SK-N-MC (cell line): ENCODE measurements at regions not wholly inside any gene's neighbourhood (a gene's known extent, or its start where the extent isn't known, plus 50 kb on each side); places are given as distances from the start of the nearest gene placed in this dataset.

Source experiments
- EZH2 ChIP-seq: fragments of 200-600 bp; sonication (generic); IDR thresholded peaks from one replicate; pipeline ENCODE4 v1.6.1; 2017; ENCODE audit warnings: antibody characterized with exemption
- POLR2AphosphoS5 ChIP-seq: IDR thresholded peaks from 2 replicates; pipeline ENCODE4 v1.6.1; 2012; ENCODE audit warnings: mild to moderate bottlenecking, low read depth, low read length, borderline replicate concordance

DNA sequence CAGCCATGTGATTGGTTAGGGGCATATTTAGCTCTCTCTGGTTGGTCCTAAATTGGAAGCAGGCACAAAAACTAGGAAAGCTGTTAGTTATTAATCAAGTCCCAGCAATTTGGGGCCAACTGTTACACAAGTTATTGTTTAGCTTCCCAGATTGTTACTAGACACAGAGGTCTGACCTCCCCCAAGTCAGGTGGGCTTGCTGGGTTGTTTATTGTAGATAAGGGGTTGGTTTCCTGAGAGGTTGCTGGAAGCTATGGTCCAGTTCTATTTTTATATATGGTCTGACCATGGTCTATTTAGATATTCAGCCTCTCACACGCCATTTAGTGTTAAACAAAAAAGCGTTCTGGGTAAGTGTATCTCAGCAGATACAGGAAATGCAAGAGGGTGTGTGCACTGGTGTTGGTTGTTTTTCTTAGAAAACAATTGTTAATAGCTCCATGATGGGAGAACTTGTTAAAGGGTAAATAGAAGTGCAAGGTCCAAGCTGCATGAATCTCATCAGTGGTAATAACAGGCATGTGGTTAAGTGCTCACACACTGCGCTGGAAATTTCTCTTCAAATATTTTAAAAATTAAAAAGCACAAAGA lies 150.0 kb downstream of the RAP2A start:
- TF ChIP-seq POLR2AphosphoS5 (no peak), EZH2 (no peak)
